ENCODE measurements at regions not wholly inside any gene's neighbourhood (a gene's known extent, or its start where the extent isn't known, plus 50 kb on each side); places are given as distances from the start of the nearest gene placed in this dataset.
"Not testable (repeated sequence)": the region's sequence is repeated elsewhere in the genome, so short reads cannot be mapped to it uniquely, and the experiment has no call there.

GRCh38 chr1:5686925-5687706 is 305.1 kb downstream of the NPHP4 start:
- no peak for DNase-seq (ENCODE audit: low spot score)

- no peak for DNase-seq (ENCODE audit: low spot score)
Observed at GRCh38 chr1:5686195-5686594, 306.0 kb downstream of the NPHP4 start.

GRCh38 chr1:5685446-5686040 is 306.7 kb downstream of the NPHP4 start:
- no peak for DNase-seq (ENCODE audit: low spot score)

GRCh38 chr1:5684791-5685190 is 307.4 kb downstream of the NPHP4 start:
- DNase-seq (ENCODE audit: low spot score): no peak

- no peak for DNase-seq (ENCODE audit: low spot score)
Observed at GRCh38 chr1:5683446-5683845, 308.8 kb downstream of the NPHP4 start.

GRCh38 chr1:5682626-5683225 is 309.5 kb downstream of the NPHP4 start:
- DNase-seq (ENCODE audit: low spot score): no peak

- no peak for DNase-seq (ENCODE audit: low spot score)
Observed at GRCh38 chr1:5681654-5682053, 310.6 kb downstream of the NPHP4 start.

- no peak for DNase-seq (ENCODE audit: low spot score)
Observed at GRCh38 chr1:5680600-5680999, 311.6 kb downstream of the NPHP4 start.

- DNase-seq (ENCODE audit: low spot score): no peak
Observed at GRCh38 chr1:5678759-5679158, 313.5 kb downstream of the NPHP4 start.

GRCh38 chr1:5672355-5672754 is 319.9 kb downstream of the NPHP4 start:
- not testable (repeated sequence) for DNase-seq (ENCODE audit: low spot score)

- no peak for DNase-seq (ENCODE audit: low spot score)
Observed at GRCh38 chr1:5670590-5671350, 321.5 kb downstream of the NPHP4 start.

GRCh38 chr1:5667513-5668325 is 324.5 kb downstream of the NPHP4 start:
- no peak for DNase-seq (ENCODE audit: low spot score)

GRCh38 chr1:5664906-5665875 is 327.0 kb downstream of the NPHP4 start:
- DNase-seq (ENCODE audit: low spot score): no peak

GRCh38 chr1:5664081-5664768 is 328.0 kb downstream of the NPHP4 start:
- DNase-seq (ENCODE audit: low spot score): no peak

- no peak for DNase-seq (ENCODE audit: low spot score)
Observed at GRCh38 chr1:5662744-5663126, 329.5 kb downstream of the NPHP4 start.

- no peak for DNase-seq (ENCODE audit: low spot score)
Observed at GRCh38 chr1:5662086-5662743, 330.0 kb downstream of the NPHP4 start.

- DNase-seq (ENCODE audit: low spot score): no peak
Observed at GRCh38 chr1:5661196-5662085, 330.8 kb downstream of the NPHP4 start.
